ENCODE measurements at regions not wholly inside any gene's neighbourhood (a gene's known extent, or its start where the extent isn't known, plus 50 kb on each side); places are given as distances from the start of the nearest gene placed in this dataset.

DNA sequence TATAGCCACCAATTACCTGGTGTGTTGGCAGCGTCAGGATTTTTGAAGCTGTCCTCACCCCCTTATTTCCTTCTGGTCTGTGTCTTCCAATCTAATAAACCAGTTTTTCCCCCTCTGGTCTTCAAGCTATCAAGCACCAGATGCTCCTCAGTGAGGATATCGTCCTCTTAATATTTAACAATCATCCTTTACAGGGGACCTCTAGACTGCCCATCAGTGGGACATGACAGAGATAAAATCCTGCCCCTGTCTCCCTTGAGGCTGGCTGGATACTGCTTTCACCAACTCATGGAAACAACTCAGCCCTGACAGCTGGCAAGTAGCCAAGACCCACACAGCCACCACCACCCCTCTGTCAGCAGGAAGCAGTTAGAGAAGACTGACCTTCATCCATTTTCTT lies 421.0 kb upstream of the API5 start:
- Histone ChIP-seq H3K36me3 (ENCODE audit: control insufficient read depth, insufficient read depth, low read length) (no peaks in the 10 kb centered on the region), H3K27me3 (ENCODE audit: control insufficient read depth, insufficient read depth, low read length) (no peaks in the 10 kb centered on the region), H3K27ac (ENCODE audit: low read length) (no peak overlapping the region), H3K9me3 (ENCODE audit: control insufficient read depth, insufficient read depth, low read length) (no peaks in the 10 kb centered on the region), H3K4me3 (ENCODE audit: low read length) (no peak overlapping the region), H3K4me1 (ENCODE audit: control insufficient read depth, insufficient read depth, low read length) (no peaks in the 10 kb centered on the region)
- Mint-ChIP-seq H3K9me3 (peaks cover 9% of the 10 kb centered on the region in 2 donors), H3K4me1 (no peaks in the 10 kb centered on the region), H3K27me3 (ENCODE audit: low read depth in 2 of 2) (no peaks in the 10 kb centered on the region), H3K27ac (no peak overlapping the region), H3K4me3 (no peak overlapping the region), H3K36me3 (no peaks in the 10 kb centered on the region)
- 73% methylated on average over 2 of the region's 2 CpGs for WGBS (ENCODE audit: insufficient coverage)
- ATAC-seq (no peak), DNase-seq (no peak)
- intact Hi-C loops (cut with micrococcal nuclease), result no loop called here
- TF ChIP-seq, protein P1, sequence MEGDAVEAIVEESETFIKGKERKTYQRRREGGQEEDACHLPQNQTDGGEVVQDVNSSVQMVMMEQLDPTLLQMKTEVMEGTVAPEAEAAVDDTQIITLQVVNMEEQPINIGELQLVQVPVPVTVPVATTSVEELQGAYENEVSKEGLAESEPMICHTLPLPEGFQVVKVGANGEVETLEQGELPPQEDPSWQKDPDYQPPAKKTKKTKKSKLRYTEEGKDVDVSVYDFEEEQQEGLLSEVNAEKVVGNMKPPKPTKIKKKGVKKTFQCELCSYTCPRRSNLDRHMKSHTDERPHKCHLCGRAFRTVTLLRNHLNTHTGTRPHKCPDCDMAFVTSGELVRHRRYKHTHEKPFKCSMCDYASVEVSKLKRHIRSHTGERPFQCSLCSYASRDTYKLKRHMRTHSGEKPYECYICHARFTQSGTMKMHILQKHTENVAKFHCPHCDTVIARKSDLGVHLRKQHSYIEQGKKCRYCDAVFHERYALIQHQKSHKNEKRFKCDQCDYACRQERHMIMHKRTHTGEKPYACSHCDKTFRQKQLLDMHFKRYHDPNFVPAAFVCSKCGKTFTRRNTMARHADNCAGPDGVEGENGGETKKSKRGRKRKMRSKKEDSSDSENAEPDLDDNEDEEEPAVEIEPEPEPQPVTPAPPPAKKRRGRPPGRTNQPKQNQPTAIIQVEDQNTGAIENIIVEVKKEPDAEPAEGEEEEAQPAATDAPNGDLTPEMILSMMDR (IDR thresholded peaks at IDR 0.05), result no peak

DNA sequence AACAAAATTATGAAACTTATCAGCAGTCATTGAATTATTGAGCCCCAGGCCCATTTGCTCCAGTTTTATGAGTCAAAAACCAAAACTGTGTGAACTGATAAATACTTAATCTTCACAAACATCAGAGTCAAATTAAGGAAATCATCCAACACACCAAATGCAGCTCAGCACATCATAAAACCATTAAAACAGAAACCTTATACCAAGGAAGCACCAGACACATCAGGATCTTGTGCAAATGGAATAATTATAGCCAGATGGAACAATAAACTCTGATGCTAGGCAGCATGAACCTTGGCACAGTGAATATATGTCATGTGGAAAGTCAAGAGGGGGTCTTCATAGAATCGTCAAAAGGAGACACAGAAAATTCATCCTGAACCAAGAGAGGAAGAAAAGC lies 410.7 kb upstream of the API5 start:
- H3K27me3 Mint-ChIP-seq (ENCODE audit: low read depth in 2 of 2), result no peaks in the 10 kb centered on the region
- H3K4me1 Mint-ChIP-seq, result no peaks in the 10 kb centered on the region
- H3K9me3 ChIP-seq (ENCODE audit: control insufficient read depth, insufficient read depth, low read length), result peaks cover 7% of the 10 kb centered on the region
- peaks cover 7 to 14% of the 10 kb centered on the region in 2 donors for H3K9me3 Mint-ChIP-seq
- no peaks in the 10 kb centered on the region for H3K27me3 ChIP-seq (ENCODE audit: control insufficient read depth, insufficient read depth, low read length)
- H3K27ac ChIP-seq (ENCODE audit: low read length), result no peak overlapping the region
- no peak overlapping the region for H3K27ac Mint-ChIP-seq
- DNase-seq (no peak), ATAC-seq (no peak)
- TF ChIP-seq, protein P1 (IDR thresholded peaks at IDR 0.05), result no peak
- intact Hi-C loops (cut with micrococcal nuclease), result no loop called here
- no peaks in the 10 kb centered on the region for H3K36me3 ChIP-seq (ENCODE audit: control insufficient read depth, insufficient read depth, low read length)
- whole genome bisulfite sequencing (ENCODE audit: insufficient coverage), result 94% methylated on average over 1 of the region's 1 CpG
- peaks cover 6% of the 10 kb centered on the region for H3K36me3 Mint-ChIP-seq
- no peak overlapping the region for H3K4me3 ChIP-seq (ENCODE audit: low read length)
- no peaks in the 10 kb centered on the region for H3K4me1 ChIP-seq (ENCODE audit: control insufficient read depth, insufficient read depth, low read length)
- no peak overlapping the region for H3K4me3 Mint-ChIP-seq

DNA sequence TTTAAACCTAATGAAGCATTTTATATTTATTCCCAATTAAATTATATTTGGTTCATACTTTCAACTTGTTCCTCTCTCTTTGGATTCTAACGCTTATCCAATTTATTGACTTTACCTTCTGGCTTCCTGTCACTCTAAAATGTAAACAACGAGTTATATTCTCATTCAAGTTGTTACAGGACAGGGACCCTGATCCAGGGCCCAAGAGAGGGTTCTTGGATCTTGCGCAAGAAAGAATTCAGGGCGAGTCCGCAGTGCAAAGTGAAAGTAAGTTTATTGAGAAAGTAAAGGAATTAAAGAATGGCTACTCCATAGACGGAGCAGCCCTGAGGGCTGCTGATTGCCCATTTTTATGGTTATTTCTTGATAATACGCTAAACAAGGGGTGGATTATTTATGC lies 405.6 kb upstream of the API5 start:
- peaks cover 6% of the 10 kb centered on the region for H3K36me3 Mint-ChIP-seq
- no peaks in the 10 kb centered on the region for H3K4me1 ChIP-seq (ENCODE audit: control insufficient read depth, insufficient read depth, low read length)
- 79% methylated on average over 7 of the region's 7 CpGs for WGBS (ENCODE audit: insufficient coverage)
- no peaks in the 10 kb centered on the region for H3K4me1 Mint-ChIP-seq
- no peak overlapping the region for H3K4me3 ChIP-seq (ENCODE audit: low read length)
- peaks cover 7% of the 10 kb centered on the region for H3K9me3 ChIP-seq (ENCODE audit: control insufficient read depth, insufficient read depth, low read length)
- no peak overlapping the region for H3K27ac Mint-ChIP-seq
- H3K27me3 Mint-ChIP-seq (ENCODE audit: low read depth in 2 of 2), result no peaks in the 10 kb centered on the region
- no peak for ATAC-seq
- H3K27me3 ChIP-seq (ENCODE audit: control insufficient read depth, insufficient read depth, low read length), result no peaks in the 10 kb centered on the region
- TF ChIP-seq, protein P1 (IDR thresholded peaks at IDR 0.05), result no peak
- H3K9me3 Mint-ChIP-seq, result peaks cover 15 to 23% of the 10 kb centered on the region in 2 donors
- no peak overlapping the region for H3K27ac ChIP-seq (ENCODE audit: low read length)
- no peak for DNase-seq
- no peaks in the 10 kb centered on the region for H3K36me3 ChIP-seq (ENCODE audit: control insufficient read depth, insufficient read depth, low read length)
- intact Hi-C loops (cut with micrococcal nuclease), result no loop called here
- no peak overlapping the region for H3K4me3 Mint-ChIP-seq

DNA sequence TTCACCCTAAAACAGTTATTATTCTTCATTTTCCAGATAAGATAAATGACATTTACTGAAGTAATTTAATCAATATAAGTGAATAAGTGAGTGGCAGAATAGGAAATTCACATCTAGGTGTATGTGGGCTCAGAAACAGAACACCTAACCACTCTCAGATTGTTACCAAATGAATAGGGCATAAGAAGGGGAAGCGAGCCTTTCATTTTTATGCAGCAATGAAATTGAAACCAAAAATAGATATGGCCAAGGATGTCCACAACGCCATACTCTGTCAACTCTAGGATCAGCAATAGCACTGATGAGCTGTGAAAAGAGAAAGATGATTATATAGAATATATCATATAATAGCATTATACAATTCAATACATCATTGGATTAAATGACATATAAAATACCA lies 398.1 kb upstream of the API5 start:
- Mint-ChIP-seq H3K4me3 (no peak overlapping the region), H3K27ac (no peak overlapping the region), H3K27me3 (ENCODE audit: low read depth in 2 of 2) (no peaks in the 10 kb centered on the region), H3K36me3 (no peaks in the 10 kb centered on the region), H3K4me1 (no peaks in the 10 kb centered on the region), H3K9me3 (peaks cover 22 to 23% of the 10 kb centered on the region in 2 donors)
- no peaks in the 10 kb centered on the region for H3K9me3 ChIP-seq (ENCODE audit: control insufficient read depth, insufficient read depth, low read length)
- H3K4me1 ChIP-seq (ENCODE audit: control insufficient read depth, insufficient read depth, low read length), result no peaks in the 10 kb centered on the region
- TF ChIP-seq, protein P1 (IDR thresholded peaks at IDR 0.05), result no peak
- no peaks in the 10 kb centered on the region for H3K36me3 ChIP-seq (ENCODE audit: control insufficient read depth, insufficient read depth, low read length)
- intact Hi-C loops (cut with micrococcal nuclease), result no loop called here
- no peaks in the 10 kb centered on the region for H3K27me3 ChIP-seq (ENCODE audit: control insufficient read depth, insufficient read depth, low read length)
- no peak overlapping the region for H3K4me3 ChIP-seq (ENCODE audit: low read length)
- DNase-seq (no peak), ATAC-seq (no peak)
- WGBS (ENCODE audit: insufficient coverage), result 100% methylated on average over 1 of the region's 2 CpGs
- H3K27ac ChIP-seq (ENCODE audit: low read length), result no peak overlapping the region

All from natural killer cell (primary cell).